ENCODE measurements at regions not wholly inside any gene's neighbourhood (a gene's known extent, or its start where the extent isn't known, plus 50 kb on each side); places are given as distances from the start of the nearest gene placed in this dataset.
A peak's percentile ranks its signal among the peaks of the same experiment; 100 is the strongest.

- no peak overlapping the region for H2BK12ac ChIP-seq (ENCODE audit: low read length)
- no peak overlapping the region for H3K27ac ChIP-seq (replicated peaks; ENCODE audit: low read length)
- H3K36me3 ChIP-seq (replicated peaks in 1 of 2; ENCODE audit: control insufficient read depth in 2 of 2, insufficient read depth in 2 of 2, low read length in 2 of 2) = no peaks in the 10 kb centered on the region
- H3K79me1 ChIP-seq (ENCODE audit: low read depth, low read length) = no peaks in the 10 kb centered on the region
- no peak overlapping the region for H2BK120ac ChIP-seq (ENCODE audit: low read depth, low read length)
- peak overlapping the region; percentile 47 for H2AFZ ChIP-seq (ENCODE audit: low read length)
- peak overlapping the region; percentile 28 for H2BK15ac ChIP-seq (ENCODE audit: low read length)
- no peak overlapping the region for H4K8ac ChIP-seq (ENCODE audit: low read depth, low read length)
- peaks cover 0 to 14% of the 10 kb centered on the region in 2 donors for H3K9me3 ChIP-seq (replicated peaks in 1 of 2; ENCODE audit: control insufficient read depth in 2 of 2, insufficient read depth in 1 of 2, low read depth in 1 of 2, low read length in 2 of 2)
- no peak for DNase-seq (ENCODE audit: low spot score)
- peak overlapping the region; percentile 3 for H2AK5ac ChIP-seq (ENCODE audit: low read depth, low read length)
- no peak overlapping the region for H3K4ac ChIP-seq (ENCODE audit: low read length)
- H3K4me2 ChIP-seq (ENCODE audit: insufficient read depth, low read length, poor library complexity, severe bottlenecking) = no peak overlapping the region
- H3K9ac ChIP-seq (ENCODE audit: low read depth, low read length, poor library complexity) = no peak overlapping the region
- H2BK5ac ChIP-seq (ENCODE audit: low read length) = no peak overlapping the region
- no peak overlapping the region for H4K91ac ChIP-seq (ENCODE audit: low read depth, low read length, poor library complexity)
- WGBS, 2 donors (ENCODE audit: extremely low coverage in 2 of 2, insufficient read length in 2 of 2, insufficient replicate concordance in 1 of 2) = no CpG with 5 or more reads among the region's 11 CpGs
- H3K27me3 ChIP-seq (ENCODE audit: control insufficient read depth in 3 of 3, insufficient read depth in 3 of 3, low read depth in 1 of 3, low read length in 3 of 3) = no peaks in the 10 kb centered on the region
- H3K4me1 ChIP-seq (ENCODE audit: control insufficient read depth in 2 of 2, insufficient read depth in 1 of 2, low read depth in 1 of 2, low read length in 2 of 2) = peaks cover 4 to 5% of the 10 kb centered on the region in 2 donors
- no peak overlapping the region for H3K14ac ChIP-seq (ENCODE audit: low read length)
- no peak overlapping the region for H3K23ac ChIP-seq (ENCODE audit: low read depth, low read length, poor library complexity)
- no peak overlapping the region for H3K4me3 ChIP-seq (ENCODE audit: low read length in 2 of 2)
- H3K18ac ChIP-seq (ENCODE audit: low read length) = peak overlapping the region; percentile 83
Measured at GRCh38 chr2:8152392-8153257, 529.2 kb upstream of the ID2 start.

GRCh38 chr2:8153258-8153718 lies 528.6 kb upstream of the ID2 start:
- no peak overlapping the region for H2BK5ac ChIP-seq (ENCODE audit: low read length)
- no CpG with 5 or more reads among the region's 8 CpGs for WGBS, 2 donors (ENCODE audit: extremely low coverage in 2 of 2, insufficient read length in 2 of 2, insufficient replicate concordance in 1 of 2)

GRCh38 chr2:8154270-8154669 lies 527.6 kb upstream of the ID2 start:
- DNase-seq (ENCODE audit: low spot score) = no peak
- Histone ChIP-seq H3K4me2 (ENCODE audit: insufficient read depth, low read length, poor library complexity, severe bottlenecking) (no peak overlapping the region), H2AK5ac (ENCODE audit: low read depth, low read length) (no peak overlapping the region), H3K36me3 (replicated peaks in 1 of 2; ENCODE audit: control insufficient read depth in 2 of 2, insufficient read depth in 2 of 2, low read length in 2 of 2) (no peaks in the 10 kb centered on the region), H4K91ac (ENCODE audit: low read depth, low read length, poor library complexity) (no peak overlapping the region), H3K9me3 (replicated peaks in 1 of 2; ENCODE audit: control insufficient read depth in 2 of 2, insufficient read depth in 1 of 2, low read depth in 1 of 2, low read length in 2 of 2) (peaks cover 0 to 14% of the 10 kb centered on the region in 2 donors), H2BK12ac (ENCODE audit: low read length) (no peak overlapping the region), H3K27ac (replicated peaks; ENCODE audit: low read length) (no peak overlapping the region), H2AFZ (ENCODE audit: low read length) (no peak overlapping the region), H3K9ac (ENCODE audit: low read depth, low read length, poor library complexity) (no peak overlapping the region), H2BK15ac (ENCODE audit: low read length) (no peak overlapping the region), H3K4ac (ENCODE audit: low read length) (no peak overlapping the region), H3K27me3 (ENCODE audit: control insufficient read depth in 3 of 3, insufficient read depth in 3 of 3, low read depth in 1 of 3, low read length in 3 of 3) (no peaks in the 10 kb centered on the region), H3K4me3 (ENCODE audit: low read length in 2 of 2) (no peak overlapping the region), H3K79me1 (ENCODE audit: low read depth, low read length) (no peaks in the 10 kb centered on the region), H3K4me1 (ENCODE audit: control insufficient read depth in 2 of 2, insufficient read depth in 1 of 2, low read depth in 1 of 2, low read length in 2 of 2) (peaks cover 8 to 14% of the 10 kb centered on the region in 2 donors), H3K23ac (ENCODE audit: low read depth, low read length, poor library complexity) (no peak overlapping the region), H4K8ac (ENCODE audit: low read depth, low read length) (no peak overlapping the region), H3K18ac (ENCODE audit: low read length) (no peak overlapping the region), H2BK120ac (ENCODE audit: low read depth, low read length) (no peak overlapping the region), H3K14ac (ENCODE audit: low read length) (no peak overlapping the region), H2BK5ac (ENCODE audit: low read length) (no peak overlapping the region)
- no CpG with 5 or more reads among the region's 7 CpGs for WGBS, 2 donors (ENCODE audit: extremely low coverage in 2 of 2, insufficient read length in 2 of 2, insufficient replicate concordance in 1 of 2)

More at GRCh38 chr2:8153258-8153718, 528.6 kb upstream of the ID2 start:
- Histone ChIP-seq H3K36me3 (replicated peaks in 1 of 2; ENCODE audit: control insufficient read depth in 2 of 2, insufficient read depth in 2 of 2, low read length in 2 of 2) (no peaks in the 10 kb centered on the region), H3K4me3 (ENCODE audit: low read length in 2 of 2) (no peak overlapping the region), H4K91ac (ENCODE audit: low read depth, low read length, poor library complexity) (peak overlapping the region; percentile 1), H3K14ac (ENCODE audit: low read length) (no peak overlapping the region), H4K8ac (ENCODE audit: low read depth, low read length) (no peak overlapping the region), H3K23ac (ENCODE audit: low read depth, low read length, poor library complexity) (no peak overlapping the region), H3K4ac (ENCODE audit: low read length) (no peak overlapping the region), H3K18ac (ENCODE audit: low read length) (peak overlapping the region; percentile 83), H3K9ac (ENCODE audit: low read depth, low read length, poor library complexity) (no peak overlapping the region), H2BK15ac (ENCODE audit: low read length) (peak overlapping the region; percentile 28), H2AFZ (ENCODE audit: low read length) (peak overlapping the region; percentile 47), H3K4me1 (ENCODE audit: control insufficient read depth in 2 of 2, insufficient read depth in 1 of 2, low read depth in 1 of 2, low read length in 2 of 2) (peaks cover 8 to 11% of the 10 kb centered on the region in 2 donors), H3K27ac (replicated peaks; ENCODE audit: low read length) (no peak overlapping the region), H2BK120ac (ENCODE audit: low read depth, low read length) (no peak overlapping the region), H3K9me3 (replicated peaks in 1 of 2; ENCODE audit: control insufficient read depth in 2 of 2, insufficient read depth in 1 of 2, low read depth in 1 of 2, low read length in 2 of 2) (peaks cover 0 to 14% of the 10 kb centered on the region in 2 donors), H3K4me2 (ENCODE audit: insufficient read depth, low read length, poor library complexity, severe bottlenecking) (no peak overlapping the region), H3K27me3 (ENCODE audit: control insufficient read depth in 3 of 3, insufficient read depth in 3 of 3, low read depth in 1 of 3, low read length in 3 of 3) (no peaks in the 10 kb centered on the region), H2BK12ac (ENCODE audit: low read length) (no peak overlapping the region), H3K79me1 (ENCODE audit: low read depth, low read length) (no peaks in the 10 kb centered on the region), H2AK5ac (ENCODE audit: low read depth, low read length) (peak overlapping the region; percentile 3)
- DNase-seq (ENCODE audit: low spot score) = no peak

- Histone ChIP-seq H2AK5ac (ENCODE audit: low read depth, low read length) (no peak overlapping the region), H3K4me1 (ENCODE audit: control insufficient read depth in 2 of 2, insufficient read depth in 1 of 2, low read depth in 1 of 2, low read length in 2 of 2) (peaks cover 13 to 21% of the 10 kb centered on the region in 2 donors), H2BK12ac (ENCODE audit: low read length) (no peak overlapping the region), H3K23ac (ENCODE audit: low read depth, low read length, poor library complexity) (no peak overlapping the region), H3K4me2 (ENCODE audit: insufficient read depth, low read length, poor library complexity, severe bottlenecking) (no peak overlapping the region), H3K4ac (ENCODE audit: low read length) (no peak overlapping the region), H3K79me1 (ENCODE audit: low read depth, low read length) (no peaks in the 10 kb centered on the region), H3K18ac (ENCODE audit: low read length) (no peak overlapping the region), H3K14ac (ENCODE audit: low read length) (no peak overlapping the region), H2BK5ac (ENCODE audit: low read length) (no peak overlapping the region), H3K36me3 (replicated peaks in 1 of 2; ENCODE audit: control insufficient read depth in 2 of 2, insufficient read depth in 2 of 2, low read length in 2 of 2) (no peaks in the 10 kb centered on the region), H3K27me3 (ENCODE audit: control insufficient read depth in 3 of 3, insufficient read depth in 3 of 3, low read depth in 1 of 3, low read length in 3 of 3) (no peaks in the 10 kb centered on the region), H3K9me3 (replicated peaks in 1 of 2; ENCODE audit: control insufficient read depth in 2 of 2, insufficient read depth in 1 of 2, low read depth in 1 of 2, low read length in 2 of 2) (peaks cover 0 to 14% of the 10 kb centered on the region in 2 donors), H2AFZ (ENCODE audit: low read length) (no peak overlapping the region), H3K4me3 (ENCODE audit: low read length in 2 of 2) (no peak overlapping the region), H4K91ac (ENCODE audit: low read depth, low read length, poor library complexity) (no peak overlapping the region), H2BK15ac (ENCODE audit: low read length) (no peak overlapping the region), H3K9ac (ENCODE audit: low read depth, low read length, poor library complexity) (no peak overlapping the region), H2BK120ac (ENCODE audit: low read depth, low read length) (no peak overlapping the region), H3K27ac (replicated peaks; ENCODE audit: low read length) (no peak overlapping the region), H4K8ac (ENCODE audit: low read depth, low read length) (no peak overlapping the region)
- no CpG with 5 or more reads among the region's 6 CpGs for WGBS, 2 donors (ENCODE audit: extremely low coverage in 2 of 2, insufficient read length in 2 of 2, insufficient replicate concordance in 1 of 2)
- no peak for DNase-seq (ENCODE audit: low spot score)
Measured at GRCh38 chr2:8154936-8155335, 526.9 kb upstream of the ID2 start.

All from neuronal stem cell (in vitro differentiated cells).